NCI-H1417 treated with DMSO at 0.1 percent for 48 hours (cell line): ENCODE measurements at regions not wholly inside any gene's neighbourhood (a gene's known extent, or its start where the extent isn't known, plus 50 kb on each side); places are given as distances from the start of the nearest gene placed in this dataset.
"Not testable (repeated sequence)": the region's sequence is repeated elsewhere in the genome, so short reads cannot be mapped to it uniquely, and the experiment has no call there.

ENCODE experiments used
- DNase-seq: peaks from one replicate; lab custom pipeline; 2025; lab: John Stamatoyannopoulos, UW

- no peak for DNase-seq
These were observed 187.7 kb downstream of the OLFM1 start for GRCh38 chr9:135275163-135275562.

GRCh38 chr9:135275571-135276289 is 188.3 kb downstream of the OLFM1 start:
- no peak for DNase-seq

- no peak for DNase-seq
These were observed 190.0 kb downstream of the OLFM1 start for GRCh38 chr9:135277219-135278201.

- no peak for DNase-seq
These were observed 191.1 kb downstream of the OLFM1 start for GRCh38 chr9:135278586-135278985.

- DNase-seq: no peak
These were observed 191.9 kb downstream of the OLFM1 start for GRCh38 chr9:135279385-135279784.

- no peak for DNase-seq
These were observed 192.4 kb downstream of the OLFM1 start for GRCh38 chr9:135279834-135280393.

- no peak for DNase-seq
These were observed 193.2 kb downstream of the OLFM1 start for GRCh38 chr9:135280666-135281065.

- no peak for DNase-seq
These were observed 193.7 kb downstream of the OLFM1 start for GRCh38 chr9:135281151-135281550.

GRCh38 chr9:135281791-135282737 is 194.6 kb downstream of the OLFM1 start:
- peak; percentile 19 for DNase-seq

- DNase-seq: no peak
These were observed 195.3 kb downstream of the OLFM1 start for GRCh38 chr9:135282808-135283207.

GRCh38 chr9:135283671-135284070 is 195.9 kb upstream of the PPP1R26 start:
- DNase-seq: no peak

GRCh38 chr9:135284386-135285134 is 195.0 kb upstream of the PPP1R26 start:
- DNase-seq: no peak

GRCh38 chr9:135286187-135286925 is 193.2 kb upstream of the PPP1R26 start:
- not testable (repeated sequence) for DNase-seq

- no peak for DNase-seq
These were observed 192.6 kb upstream of the PPP1R26 start for GRCh38 chr9:135286961-135287360.

GRCh38 chr9:135287627-135288026 is 192.0 kb upstream of the PPP1R26 start:
- DNase-seq: no peak

GRCh38 chr9:135288054-135288453 is 191.5 kb upstream of the PPP1R26 start:
- no peak for DNase-seq

- no peak for DNase-seq
These were observed 190.5 kb upstream of the PPP1R26 start for GRCh38 chr9:135289081-135289491.

- no peak for DNase-seq
These were observed 189.5 kb upstream of the PPP1R26 start for GRCh38 chr9:135290086-135290485.

- no peak for DNase-seq
These were observed 189.0 kb upstream of the PPP1R26 start for GRCh38 chr9:135290566-135290965.

- no peak for DNase-seq
These were observed 188.4 kb upstream of the PPP1R26 start for GRCh38 chr9:135291165-135291564.
